Heart left ventricle (tissue), 16 donors: ENCODE measurements at regions not wholly inside any gene's neighbourhood (a gene's known extent, or its start where the extent isn't known, plus 50 kb on each side); places are given as distances from the start of the nearest gene placed in this dataset.

Source experiments
- ATAC-seq, 4 donors: fragments of 200-7000 bp; cut with Tn5 transposase; one replicate each; pipeline ENCODE4 v1.9.1; 2020 to 2022; ENCODE audit warnings: moderate library complexity in 4 of 4, mild to moderate bottlenecking in 3 of 4, moderate number of reproducible peaks in 1 of 4
- DNase-seq, 5 donors: peaks; one replicate each; pipeline ENCODE4 v3.0.0-alpha.2; 2020
- H3K27ac ChIP-seq, 12 donors: fragments of 200-600 bp; sonication (generic) in 4 of 12; one replicate each; pipeline versions ENCODE4 v1.5.0 to v1.8.0; 2016 to 2022; ENCODE audit warnings: mild to moderate bottlenecking in 2 of 12
- H3K27me3 ChIP-seq, 9 donors: fragments of 200-600 bp; sonication (generic) in 2 of 9; one replicate each; pipeline versions ENCODE4 v1.5.1 to v1.8.0; 2016 to 2022; ENCODE audit warnings: mild to moderate bottlenecking in 3 of 9
- H3K36me3 ChIP-seq, 9 donors: fragments of 200-600 bp; sonication (generic) in 2 of 9; one replicate each; pipeline versions ENCODE4 v1.5.0 to v1.8.0; 2018 to 2022; ENCODE audit warnings: mild to moderate bottlenecking in 2 of 9
- H3K4me1 ChIP-seq, 12 donors: fragments of 200-600 bp; sonication (generic) in 4 of 12; one replicate each; pipeline versions ENCODE4 v1.5.0 to v1.8.0; 2016 to 2022; ENCODE audit warnings: mild to moderate bottlenecking in 3 of 12
- H3K4me3 ChIP-seq, 12 donors: fragments of 200-600 bp; sonication (generic) in 4 of 12; one replicate each; pipeline versions ENCODE4 v1.5.0 to v1.8.0; 2017 to 2022; ENCODE audit warnings: mild to moderate bottlenecking in 9 of 12, moderate library complexity in 4 of 12
- H3K9me3 ChIP-seq, 12 donors: fragments of 200-600 bp; sonication (generic) in 4 of 12; one replicate each; pipeline versions ENCODE4 v1.5.0 to v1.8.0; 2016 to 2022; ENCODE audit warnings: mild to moderate bottlenecking in 1 of 12
- POLR2A ChIP-seq, 2 donors: fragments of 450-650 bp; IDR thresholded peaks; one replicate each; pipeline ENCODE4 v1.6.1; 2017; ENCODE audit warnings: antibody characterized with exemption in 2 of 2, mild to moderate bottlenecking in 2 of 2, moderate library complexity in 2 of 2
- WGBS, 4 donors: extraction: QIAGEN DNeasy Blood & Tissue Kit in 2 of 4; methylation state at CpG; one replicate each; pipeline versions ENCODE4 v1.1.5 to v1.1.7; 2013 to 2018; 5-methylcytosine and 5-hydroxymethylcytosine counted together
- intact Hi-C, 10 donors: fragments of 100-400 bp; cut with DNase I; formaldehyde crosslinking; loops; one replicate each; pipeline versions ENCODE4 v1.11.1 to v1.14.2; 2022
- TF ChIP-seq, protein P1 (sequence below), 12 donors: fragments of 200-600 bp; sonication (generic) in 4 of 12; IDR thresholded peaks; one replicate each; pipeline versions ENCODE4 v1.5.0 to v1.8.0; 2018 to 2022; ENCODE audit warnings: antibody characterized with exemption in 12 of 12, mild to moderate bottlenecking in 5 of 12
- donor health status: ischemic (EF 13 %, LVEDD 7.1; RV severe dilation, severe dysfunction).
- donor health status: healthy with polysubstance abuse.
- donor health status: DM: no; HTN: yes; CAD: no.
- donor health status: DM: no; HTN: no; CAD: no.
- donor health status: ischemic (EF 25% LVEDD 6.9; RV normal size, moderate dysfunction).
- donor health status: ischemic (EF 25% LVEDD 5.7; RV mildly dilated, moderate dysfunction).
- donor health status: healthy.
- donor health status: DM: yes; HTN: yes; CAD: no.
- donor health status: ischemic (EF 35%, LVEDD 5.7; RV mildly dilated, moderate dysfunction).
- donor health status: nonischemic (EF 11% LVEDD 7.7; RV severe dilation, severe dysfunction).
- donor health status: DM: yes; HTN: yes; CAD: no.
- donor health status: PGD.
- donor health status: ischemic (EF 29% LVEDD 5.4; RV normal size, mild dysfunction).
- donor health status: nonischemic (EF 23%, LVEDD 6.1; RV moderate dilation, normal function).

DNA sequence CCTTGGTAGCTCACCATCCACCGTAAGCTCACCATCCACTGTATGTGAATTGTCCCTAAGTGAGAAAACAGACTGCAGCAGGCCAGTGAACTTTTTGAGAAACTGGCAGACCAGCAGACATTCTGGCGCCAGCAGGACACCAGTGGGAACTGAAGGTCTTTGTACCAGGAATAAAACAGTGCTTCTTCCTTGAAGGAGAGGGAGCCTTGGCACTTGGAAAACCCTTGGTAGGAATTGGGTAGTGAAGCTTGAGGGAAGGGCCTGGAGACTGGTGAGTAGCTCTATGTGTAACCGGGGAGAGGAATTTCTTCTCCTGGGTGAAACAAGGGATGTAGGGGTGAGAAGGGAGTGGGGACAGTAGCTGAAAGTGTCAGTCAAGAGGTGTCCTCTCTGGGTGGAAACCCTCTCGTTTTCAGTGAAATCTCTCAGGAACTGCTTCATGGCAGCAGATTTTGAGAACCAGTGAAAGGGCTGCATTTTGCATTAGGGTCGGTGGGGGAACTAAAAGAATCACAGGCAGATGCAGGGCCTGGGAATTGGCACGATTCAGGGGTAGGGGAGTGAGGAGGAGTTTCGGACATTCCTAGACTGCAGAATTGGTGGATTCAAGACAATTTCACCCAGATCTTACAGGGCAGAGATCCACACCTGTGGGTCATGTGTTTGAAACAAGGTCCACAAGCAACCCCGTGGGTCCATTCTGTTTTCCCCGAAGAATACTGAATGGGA is 131.5 kb upstream of the DLX2 start:
- Histone ChIP-seq H3K27ac (peak overlapping the region in 7 of 12 donors; percentile 1 to 38 (median 15)), H3K4me3 (peak overlapping the region in 10 of 12 donors; percentile 17 to 58 (median 52))

DNA sequence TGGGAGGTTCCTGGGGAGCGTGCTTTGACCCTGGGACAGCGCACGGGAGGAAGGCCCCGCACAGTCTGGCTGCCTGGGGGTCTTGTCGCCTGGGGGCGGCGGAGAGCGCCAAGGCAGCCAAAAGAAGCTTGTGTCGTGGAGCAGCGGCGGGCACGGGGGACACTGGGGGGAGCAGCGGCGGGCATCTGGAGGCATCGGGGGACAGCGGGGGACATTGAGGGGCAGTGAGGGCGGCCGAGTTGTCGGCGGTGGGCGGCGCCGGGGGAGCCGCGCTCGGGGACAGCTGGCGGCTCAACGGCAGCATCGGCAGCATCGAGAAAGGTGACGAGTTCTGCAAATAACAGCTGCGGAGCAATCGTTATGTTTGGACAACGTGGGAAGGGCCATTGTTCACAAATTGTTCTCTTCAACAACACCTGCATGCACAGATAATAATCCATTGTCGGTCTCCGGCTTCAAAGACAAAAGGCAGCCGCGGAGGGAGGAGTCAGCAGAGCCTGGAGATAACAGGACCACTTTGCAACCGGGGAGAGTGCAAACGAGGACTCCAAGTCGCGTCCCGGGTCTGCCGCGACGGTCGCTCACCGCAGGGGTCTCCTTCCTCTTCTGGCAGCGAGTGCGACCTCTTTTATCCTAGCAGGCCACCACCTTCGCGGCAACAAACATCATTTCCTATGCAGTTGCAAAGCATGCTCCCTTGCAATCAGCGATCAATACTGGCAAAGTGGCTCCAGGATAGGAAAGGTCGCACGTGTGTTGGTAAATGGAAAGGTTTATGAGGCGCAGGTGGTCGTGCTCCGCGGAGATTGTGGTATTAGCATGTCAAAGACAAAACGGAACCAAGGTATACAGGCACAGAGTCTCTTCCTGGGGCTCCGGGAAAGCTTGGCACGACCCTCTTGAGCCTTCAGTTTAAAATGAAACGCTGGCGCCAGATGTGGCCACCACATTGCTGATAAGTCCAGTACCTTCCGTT is 132.3 kb upstream of the DLX2 start:
- Histone ChIP-seq H3K27ac (peak overlapping the region in 8 of 12 donors; percentile 1 to 38 (median 16)), H3K4me3 (peak overlapping the region; percentile 17 to 58 (median 49)), H3K36me3 (no peaks in the 10 kb centered on the region), H3K27me3 (peaks cover 0 to 45% (median 24%) of the 10 kb centered on the region in 9 donors), H3K9me3 (no peaks in the 10 kb centered on the region), H3K4me1 (peaks cover 0 to 28% (median 13%) of the 10 kb centered on the region in 12 donors)
- ATAC-seq (peak in 2 of 4 donors; percentile 44 to 54), DNase-seq (peak in 3 of 5 donors; percentile 11 to 42 (median 39))
- 2 to 7% (median 4%) methylated on average over 60 to 65 of the region's 65 CpGs for WGBS, 4 donors
- TF ChIP-seq POLR2A (IDR thresholded peaks at IDR 0.05): no peak
- TF ChIP-seq, protein P1, sequence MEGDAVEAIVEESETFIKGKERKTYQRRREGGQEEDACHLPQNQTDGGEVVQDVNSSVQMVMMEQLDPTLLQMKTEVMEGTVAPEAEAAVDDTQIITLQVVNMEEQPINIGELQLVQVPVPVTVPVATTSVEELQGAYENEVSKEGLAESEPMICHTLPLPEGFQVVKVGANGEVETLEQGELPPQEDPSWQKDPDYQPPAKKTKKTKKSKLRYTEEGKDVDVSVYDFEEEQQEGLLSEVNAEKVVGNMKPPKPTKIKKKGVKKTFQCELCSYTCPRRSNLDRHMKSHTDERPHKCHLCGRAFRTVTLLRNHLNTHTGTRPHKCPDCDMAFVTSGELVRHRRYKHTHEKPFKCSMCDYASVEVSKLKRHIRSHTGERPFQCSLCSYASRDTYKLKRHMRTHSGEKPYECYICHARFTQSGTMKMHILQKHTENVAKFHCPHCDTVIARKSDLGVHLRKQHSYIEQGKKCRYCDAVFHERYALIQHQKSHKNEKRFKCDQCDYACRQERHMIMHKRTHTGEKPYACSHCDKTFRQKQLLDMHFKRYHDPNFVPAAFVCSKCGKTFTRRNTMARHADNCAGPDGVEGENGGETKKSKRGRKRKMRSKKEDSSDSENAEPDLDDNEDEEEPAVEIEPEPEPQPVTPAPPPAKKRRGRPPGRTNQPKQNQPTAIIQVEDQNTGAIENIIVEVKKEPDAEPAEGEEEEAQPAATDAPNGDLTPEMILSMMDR (IDR thresholded peaks at IDR 0.05): no peak
- intact Hi-C loops: no loop called here

More for the DNA sequence above, 131.5 kb upstream of the DLX2 start:
- ATAC-seq: no peak
- DNase-seq: no peak
- 42 to 51% (median 47%) methylated on average over 9 of the region's 9 CpGs for WGBS, 4 donors
- Histone ChIP-seq H3K9me3 (no peaks in the 10 kb centered on the region), H3K36me3 (no peaks in the 10 kb centered on the region), H3K27me3 (peaks cover 0 to 42% (median 24%) of the 10 kb centered on the region in 9 donors), H3K4me1 (peaks cover 0 to 28% (median 13%) of the 10 kb centered on the region in 12 donors)
- intact Hi-C loops: no loop called here
- TF ChIP-seq, protein P1 (IDR thresholded peaks at IDR 0.05): no peak
- no peak for TF ChIP-seq POLR2A (IDR thresholded peaks at IDR 0.05)

GRCh38 chr2:172239944-172240590 is 137.4 kb upstream of the DLX2 start:
- WGBS, 4 donors: 75 to 91% (median 88%) methylated on average over 8 of the region's 8 CpGs
- no peak for TF ChIP-seq POLR2A (IDR thresholded peaks at IDR 0.05)
- TF ChIP-seq, protein P1 (IDR thresholded peaks at IDR 0.05): no peak
- intact Hi-C loops: no loop called here
- no peak overlapping the region for H3K27ac ChIP-seq
- H3K4me3 ChIP-seq: no peak overlapping the region
- no peak for DNase-seq
- H3K27me3 ChIP-seq: peaks cover 0 to 37% (median 12%) of the 10 kb centered on the region in 9 donors
- no peak for ATAC-seq
- H3K9me3 ChIP-seq: no peaks in the 10 kb centered on the region
- H3K4me1 ChIP-seq: peaks cover 0 to 12% (median 5%) of the 10 kb centered on the region in 12 donors
- no peaks in the 10 kb centered on the region for H3K36me3 ChIP-seq
